Ovary (tissue), 3 donors: ENCODE measurements at regions not wholly inside any gene's neighbourhood (a gene's known extent, or its start where the extent isn't known, plus 50 kb on each side); places are given as distances from the start of the nearest gene placed in this dataset.

Experiments
- CTCF ChIP-seq, 3 donors: fragments of 450-650 bp in 2 of 3; fragments of 200-600 bp in 1 of 3; IDR thresholded peaks; one replicate each; pipeline versions ENCODE4 v1.5.1 to v1.8.0; 2016 to 2022; ENCODE audit warnings: antibody characterized with exemption in 3 of 3, mild to moderate bottlenecking in 1 of 3
- EP300 ChIP-seq: sonication (generic); formaldehyde crosslinking; IDR thresholded peaks from one replicate; pipeline ENCODE4 v1.6.1; 2017; ENCODE audit warnings: antibody characterized with exemption
- POLR2A ChIP-seq: fragments of 450-650 bp; IDR thresholded peaks from one replicate; pipeline ENCODE4 v1.6.1; 2017; ENCODE audit warnings: antibody characterized with exemption, mild to moderate bottlenecking, moderate library complexity
- donor health status: DM: no; HTN: no; CAD: no.

- TF ChIP-seq EP300 (no peak), POLR2A (no peak), CTCF (IDR thresholded peaks at IDR 0.05) (no peak)
These were observed 157.3 kb upstream of the STMND1 start for GRCh38 chr6:16944596-16944995.
